HCT116 (cell line): ENCODE measurements at regions not wholly inside any gene's neighbourhood (a gene's known extent, or its start where the extent isn't known, plus 50 kb on each side); places are given as distances from the start of the nearest gene placed in this dataset.

Experiments used
- CEBPB ChIP-seq: IDR thresholded peaks from 2 replicates; pipeline ENCODE4 v1.6.1; 2012; ENCODE audit warnings: low read depth
- EZH2 ChIP-seq: fragments of 200-600 bp; sonication (generic); IDR thresholded peaks from 2 replicates; pipeline ENCODE4 v1.6.1; 2017; ENCODE audit warnings: antibody characterized with exemption, mixed run types
- EZH2phosphoT487 ChIP-seq: fragments of 200-600 bp; IDR thresholded peaks from 2 replicates; pipeline ENCODE4 v1.6.1; 2018; ENCODE audit warnings: antibody characterized with exemption, borderline replicate concordance
- JUND ChIP-seq: IDR thresholded peaks from 2 replicates; pipeline ENCODE4 v1.6.1; 2012
- POLR2A ChIP-seq: IDR thresholded peaks from 2 replicates; pipeline ENCODE4 v1.7.0; 2011; ENCODE audit warnings: borderline replicate concordance; ENCODE audit not compliant: insufficient read depth, insufficient read length; ENCODE audit errors: extremely low read depth
- POLR2AphosphoS5 ChIP-seq: IDR thresholded peaks from 2 replicates; pipeline ENCODE4 v1.6.1; 2011; ENCODE audit warnings: mild to moderate bottlenecking, low read depth, low read length, moderate library complexity
- SP1 ChIP-seq: IDR thresholded peaks from 2 replicates; pipeline ENCODE4 v1.6.1; 2012; ENCODE audit warnings: low read depth
- YY1 ChIP-seq: IDR thresholded peaks from 2 replicates; pipeline ENCODE4 v1.6.1; 2011; ENCODE audit warnings: low read length, low read depth, moderate library complexity, mild to moderate bottlenecking; ENCODE audit not compliant: insufficient replicate concordance; ENCODE audit errors: extremely low read depth
- ZFX ChIP-seq: fragments of 450-650 bp; IDR thresholded peaks from 2 replicates; pipeline ENCODE4 v1.6.1; 2017
- ZNF274 ChIP-seq: fragments of 200-500 bp; sonication (Bioruptor generic); IDR thresholded peaks from 2 replicates; pipeline ENCODE4 v1.6.1; 2014; ENCODE audit warnings: mild to moderate bottlenecking, low read depth, low read length, inconsistent platforms
- TF ChIP-seq, protein P1 (sequence below), 3 experiments: fragments of 200-600 bp in 1 of 3; sonication (generic) in 1 of 3; IDR thresholded peaks in 2 of 3; conservative IDR thresholded peaks in 1 of 3; 2 replicates each; pipeline ENCODE4 v1.5.1; 2012 to 2017; ENCODE audit warnings: low read depth in 2 of 3, low read length in 2 of 3, antibody characterized with exemption in 1 of 3, borderline replicate concordance in 1 of 3, control low read depth in 1 of 3, mild to moderate bottlenecking in 1 of 3, mixed read lengths in 1 of 3, mixed run types in 1 of 3, moderate library complexity in 1 of 3; ENCODE audit not compliant: insufficient read depth in 1 of 3
- TF ChIP-seq, protein P2 (sequence below): IDR thresholded peaks from 2 replicates; pipeline ENCODE4 v1.6.1; 2011; ENCODE audit warnings: mild to moderate bottlenecking, low read length, moderate library complexity; ENCODE audit not compliant: insufficient replicate concordance; ENCODE audit errors: extremely low read depth

DNA sequence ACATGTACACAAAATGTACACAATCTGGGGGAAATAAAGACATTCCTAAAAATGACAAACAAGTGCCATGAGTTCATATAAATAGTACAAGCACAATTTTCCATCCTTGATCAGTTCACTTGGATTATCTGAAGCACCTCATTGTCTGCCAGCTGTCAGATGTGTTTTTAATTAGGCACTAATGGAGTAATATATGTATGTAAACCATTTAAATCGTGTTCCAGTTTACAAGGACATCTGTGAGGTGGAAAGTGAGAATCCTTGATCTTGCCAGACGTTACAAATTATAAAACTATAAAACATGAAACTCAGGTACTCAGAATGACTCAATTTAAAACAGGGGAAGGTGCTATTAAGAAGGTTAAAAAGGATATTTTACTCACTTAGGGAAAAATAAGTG, 1312.2 kb downstream of the PLA2G4A start:
- TF ChIP-seq ZFX: no peak
- no peak for TF ChIP-seq YY1
- TF ChIP-seq, protein P1, sequence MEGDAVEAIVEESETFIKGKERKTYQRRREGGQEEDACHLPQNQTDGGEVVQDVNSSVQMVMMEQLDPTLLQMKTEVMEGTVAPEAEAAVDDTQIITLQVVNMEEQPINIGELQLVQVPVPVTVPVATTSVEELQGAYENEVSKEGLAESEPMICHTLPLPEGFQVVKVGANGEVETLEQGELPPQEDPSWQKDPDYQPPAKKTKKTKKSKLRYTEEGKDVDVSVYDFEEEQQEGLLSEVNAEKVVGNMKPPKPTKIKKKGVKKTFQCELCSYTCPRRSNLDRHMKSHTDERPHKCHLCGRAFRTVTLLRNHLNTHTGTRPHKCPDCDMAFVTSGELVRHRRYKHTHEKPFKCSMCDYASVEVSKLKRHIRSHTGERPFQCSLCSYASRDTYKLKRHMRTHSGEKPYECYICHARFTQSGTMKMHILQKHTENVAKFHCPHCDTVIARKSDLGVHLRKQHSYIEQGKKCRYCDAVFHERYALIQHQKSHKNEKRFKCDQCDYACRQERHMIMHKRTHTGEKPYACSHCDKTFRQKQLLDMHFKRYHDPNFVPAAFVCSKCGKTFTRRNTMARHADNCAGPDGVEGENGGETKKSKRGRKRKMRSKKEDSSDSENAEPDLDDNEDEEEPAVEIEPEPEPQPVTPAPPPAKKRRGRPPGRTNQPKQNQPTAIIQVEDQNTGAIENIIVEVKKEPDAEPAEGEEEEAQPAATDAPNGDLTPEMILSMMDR (IDR thresholded peaks at IDR 0.05 in 2 of 3, conservative IDR thresholded peaks at IDR 0.05 in 1 of 3; ENCODE audit: borderline replicate concordance in 1 of 3, insufficient read depth in 1 of 3, low read depth in 2 of 3, low read length in 2 of 3): no peak
- TF ChIP-seq POLR2A: no peak
- no peak for TF ChIP-seq EZH2
- no peak for TF ChIP-seq EZH2phosphoT487
- no peak for TF ChIP-seq JUND
- no peak for TF ChIP-seq POLR2AphosphoS5
- TF ChIP-seq, protein P2, sequence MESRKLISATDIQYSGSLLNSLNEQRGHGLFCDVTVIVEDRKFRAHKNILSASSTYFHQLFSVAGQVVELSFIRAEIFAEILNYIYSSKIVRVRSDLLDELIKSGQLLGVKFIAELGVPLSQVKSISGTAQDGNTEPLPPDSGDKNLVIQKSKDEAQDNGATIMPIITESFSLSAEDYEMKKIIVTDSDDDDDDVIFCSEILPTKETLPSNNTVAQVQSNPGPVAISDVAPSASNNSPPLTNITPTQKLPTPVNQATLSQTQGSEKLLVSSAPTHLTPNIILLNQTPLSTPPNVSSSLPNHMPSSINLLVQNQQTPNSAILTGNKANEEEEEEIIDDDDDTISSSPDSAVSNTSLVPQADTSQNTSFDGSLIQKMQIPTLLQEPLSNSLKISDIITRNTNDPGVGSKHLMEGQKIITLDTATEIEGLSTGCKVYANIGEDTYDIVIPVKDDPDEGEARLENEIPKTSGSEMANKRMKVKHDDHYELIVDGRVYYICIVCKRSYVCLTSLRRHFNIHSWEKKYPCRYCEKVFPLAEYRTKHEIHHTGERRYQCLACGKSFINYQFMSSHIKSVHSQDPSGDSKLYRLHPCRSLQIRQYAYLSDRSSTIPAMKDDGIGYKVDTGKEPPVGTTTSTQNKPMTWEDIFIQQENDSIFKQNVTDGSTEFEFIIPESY: no peak
- TF ChIP-seq CEBPB: no peak
- TF ChIP-seq SP1: no peak
- no peak for TF ChIP-seq ZNF274
